ENCODE measurements at regions not wholly inside any gene's neighbourhood (a gene's known extent, or its start where the extent isn't known, plus 50 kb on each side); places are given as distances from the start of the nearest gene placed in this dataset.

- no peaks in the 10 kb centered on the region for H3K4me1 ChIP-seq (ENCODE audit: control insufficient read depth in 2 of 3, insufficient read depth in 2 of 3, low read depth in 1 of 3, low read length in 3 of 3)
- no peak for TF ChIP-seq CTCF (IDR thresholded peaks at IDR 0.05; ENCODE audit: borderline replicate concordance, extremely low read depth, insufficient read depth)
- H3K27ac ChIP-seq (ENCODE audit: low read depth in 2 of 2, low read length in 2 of 2), result no peak overlapping the region
- H3K36me3 ChIP-seq (ENCODE audit: control insufficient read depth in 2 of 3, insufficient read depth in 3 of 3, low read length in 3 of 3), result no peaks in the 10 kb centered on the region
- H3K27me3 ChIP-seq (ENCODE audit: control insufficient read depth, insufficient read depth, low read length), result no peaks in the 10 kb centered on the region
- H3K9ac ChIP-seq (ENCODE audit: low read length in 3 of 3), result no peak overlapping the region
- no peak for FAIRE-seq
- intact Hi-C loops (cut with DNase I), result no loop called here
- H3K9me3 ChIP-seq (ENCODE audit: control insufficient read depth in 2 of 3, insufficient read depth in 1 of 3, low read length in 3 of 3), result no peaks in the 10 kb centered on the region
- peak in 3 of 5 donors; percentile 48 to 75 (median 73) for DNase-seq
- no peak overlapping the region for H3K4me3 ChIP-seq (ENCODE audit: low read length in 3 of 3)
These were observed 257.7 kb downstream of the IRX1 start for GRCh38 chr5:3853362-3853761.

GRCh38 chr5:3854188-3854821 lies 258.7 kb downstream of the IRX1 start:
- no peaks in the 10 kb centered on the region for H3K27me3 ChIP-seq (ENCODE audit: control insufficient read depth, insufficient read depth, low read length)
- no peak overlapping the region for H3K9ac ChIP-seq (ENCODE audit: low read length in 3 of 3)
- H3K36me3 ChIP-seq (ENCODE audit: control insufficient read depth in 2 of 3, insufficient read depth in 3 of 3, low read length in 3 of 3), result no peaks in the 10 kb centered on the region
- no peak overlapping the region for H3K4me3 ChIP-seq (ENCODE audit: low read length in 3 of 3)
- no peaks in the 10 kb centered on the region for H3K4me1 ChIP-seq (ENCODE audit: control insufficient read depth in 2 of 3, insufficient read depth in 2 of 3, low read depth in 1 of 3, low read length in 3 of 3)
- H3K27ac ChIP-seq (ENCODE audit: low read depth in 2 of 2, low read length in 2 of 2), result no peak overlapping the region
- TF ChIP-seq CTCF (IDR thresholded peaks at IDR 0.05; ENCODE audit: borderline replicate concordance, extremely low read depth, insufficient read depth), result no peak
- H3K9me3 ChIP-seq (ENCODE audit: control insufficient read depth in 2 of 3, insufficient read depth in 1 of 3, low read length in 3 of 3), result no peaks in the 10 kb centered on the region
- FAIRE-seq (no peak), DNase-seq (no peak)
- intact Hi-C loops (cut with DNase I), result no loop called here

GRCh38 chr5:3856036-3856435 lies 260.4 kb downstream of the IRX1 start:
- Histone ChIP-seq H3K9me3 (ENCODE audit: control insufficient read depth in 2 of 3, insufficient read depth in 1 of 3, low read length in 3 of 3) (no peaks in the 10 kb centered on the region), H3K9ac (ENCODE audit: low read length in 3 of 3) (no peak overlapping the region), H3K4me3 (ENCODE audit: low read length in 3 of 3) (no peak overlapping the region), H3K27me3 (ENCODE audit: control insufficient read depth, insufficient read depth, low read length) (no peaks in the 10 kb centered on the region), H3K27ac (ENCODE audit: low read depth in 2 of 2, low read length in 2 of 2) (no peak overlapping the region), H3K36me3 (ENCODE audit: control insufficient read depth in 2 of 3, insufficient read depth in 3 of 3, low read length in 3 of 3) (no peaks in the 10 kb centered on the region), H3K4me1 (ENCODE audit: control insufficient read depth in 2 of 3, insufficient read depth in 2 of 3, low read depth in 1 of 3, low read length in 3 of 3) (no peaks in the 10 kb centered on the region)
- intact Hi-C loops (cut with DNase I), result no loop called here
- no peak for TF ChIP-seq CTCF (IDR thresholded peaks at IDR 0.05; ENCODE audit: borderline replicate concordance, extremely low read depth, insufficient read depth)
- DNase-seq, result no peak
- FAIRE-seq, result no peak

- Histone ChIP-seq H3K36me3 (ENCODE audit: control insufficient read depth in 2 of 3, insufficient read depth in 3 of 3, low read length in 3 of 3) (no peaks in the 10 kb centered on the region), H3K9me3 (ENCODE audit: control insufficient read depth in 2 of 3, insufficient read depth in 1 of 3, low read length in 3 of 3) (no peaks in the 10 kb centered on the region), H3K27ac (ENCODE audit: low read depth in 2 of 2, low read length in 2 of 2) (no peak overlapping the region), H3K27me3 (ENCODE audit: control insufficient read depth, insufficient read depth, low read length) (no peaks in the 10 kb centered on the region), H3K4me1 (ENCODE audit: control insufficient read depth in 2 of 3, insufficient read depth in 2 of 3, low read depth in 1 of 3, low read length in 3 of 3) (no peaks in the 10 kb centered on the region), H3K4me3 (ENCODE audit: low read length in 3 of 3) (no peak overlapping the region), H3K9ac (ENCODE audit: low read length in 3 of 3) (no peak overlapping the region)
- no peak for TF ChIP-seq CTCF (IDR thresholded peaks at IDR 0.05; ENCODE audit: borderline replicate concordance, extremely low read depth, insufficient read depth)
- DNase-seq (no peak), FAIRE-seq (no peak)
- intact Hi-C loops (cut with DNase I), result no loop called here
These were observed 262.9 kb downstream of the IRX1 start for GRCh38 chr5:3858524-3858923.

Data from kidney (tissue), 13 donors.